ENCODE measurements at regions not wholly inside any gene's neighbourhood (a gene's known extent, or its start where the extent isn't known, plus 50 kb on each side); places are given as distances from the start of the nearest gene placed in this dataset.
"Not testable (repeated sequence)": the region's sequence is repeated elsewhere in the genome, so short reads cannot be mapped to it uniquely, and the experiment has no call there.

DNA sequence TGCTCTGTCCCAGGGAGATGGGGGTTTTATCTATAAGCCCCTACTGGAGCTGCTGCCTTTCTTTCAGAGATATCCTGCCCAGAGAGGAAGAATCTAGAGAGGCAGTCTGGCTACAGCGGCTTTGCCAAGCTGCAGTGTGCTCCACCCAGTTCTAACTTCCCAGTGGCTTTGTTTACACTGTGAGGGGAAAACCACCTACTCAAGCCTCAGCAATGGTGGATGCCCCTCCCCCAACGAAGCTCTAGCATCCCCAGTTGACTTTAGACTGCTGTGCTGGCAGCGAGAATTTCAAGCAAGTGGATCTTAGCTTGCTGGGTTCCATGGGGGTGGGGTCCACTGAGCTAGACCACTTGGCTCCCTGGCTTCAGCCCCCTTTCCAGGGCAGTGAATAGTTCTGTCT is 444.6 kb downstream of the SOX2 start:
- intact Hi-C loops (cut with DNase I): not testable (repeated sequence)

DNA sequence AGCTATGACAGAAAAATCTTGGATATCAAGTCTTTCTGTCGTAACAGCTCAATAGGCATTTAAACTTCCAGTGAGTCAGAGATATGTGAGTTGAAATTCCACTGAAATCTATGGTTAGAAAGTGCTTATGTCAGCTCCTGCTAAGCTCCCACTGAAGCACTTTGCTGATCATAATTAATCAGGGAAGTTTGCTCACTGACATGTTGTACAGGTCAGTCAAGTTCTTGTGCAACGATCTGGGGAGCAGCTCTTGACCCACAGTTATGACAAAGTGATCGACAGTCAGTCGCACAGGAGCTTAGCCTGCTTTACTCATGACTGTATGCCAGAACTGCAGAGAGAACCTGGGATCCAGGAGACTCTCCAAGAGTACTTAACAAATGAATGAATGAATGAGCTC is 453.5 kb downstream of the SOX2 start:
- DNase-seq (ENCODE audit: missing footprints) (no peak), ATAC-seq (no peak)
- intact Hi-C loops (cut with DNase I): no loop called here

More for the DNA sequence above, 444.6 kb downstream of the SOX2 start:
- ATAC-seq; DNase-seq (ENCODE audit: missing footprints): not testable (repeated sequence)

- intact Hi-C loops (cut with DNase I): no loop called here
- ATAC-seq (no peak), DNase-seq (ENCODE audit: missing footprints) (no peak)
Measured at GRCh38 chr3:182172534-182172933, 460.8 kb downstream of the SOX2 start.

DNA sequence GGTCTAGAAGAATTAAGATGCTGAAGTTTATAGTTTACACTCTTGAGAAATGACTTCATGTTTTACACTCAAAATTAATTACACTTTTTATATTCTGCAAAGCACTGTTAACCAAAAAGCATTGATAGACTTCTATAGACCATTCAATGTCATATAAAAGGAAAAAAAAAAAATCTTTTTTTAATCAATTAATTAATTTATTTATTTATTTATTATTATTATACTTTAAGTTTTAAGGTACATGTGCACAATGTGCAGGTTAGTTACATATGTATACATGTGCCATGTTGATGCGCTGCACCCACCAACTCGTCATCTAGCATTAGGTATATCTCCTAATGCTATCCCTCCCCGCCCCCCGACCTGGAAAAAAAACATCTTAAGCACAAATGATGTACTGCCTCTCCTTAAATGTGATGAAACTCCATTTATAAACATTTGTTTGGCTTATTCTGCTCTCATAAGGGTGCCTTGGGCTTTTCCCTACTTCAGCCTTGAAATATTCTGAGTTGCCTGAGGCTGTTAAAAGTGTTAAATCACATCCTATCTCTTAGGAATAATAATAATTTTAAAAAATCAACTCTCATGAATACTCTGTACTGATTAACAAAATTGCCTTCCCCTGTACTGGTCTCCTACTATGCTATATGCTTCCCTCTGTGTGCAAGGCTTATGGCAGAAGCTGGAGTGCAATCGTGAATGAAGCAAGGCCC is 466.9 kb downstream of the SOX2 start:
- no peak for DNase-seq (ENCODE audit: missing footprints)
- ATAC-seq: no peak

GRCh38 chr3:182179631-182180030 is 467.9 kb downstream of the SOX2 start:
- no peak for ATAC-seq
- intact Hi-C loops (cut with DNase I): no loop called here

More for the DNA sequence above, 466.9 kb downstream of the SOX2 start:
- intact Hi-C loops (cut with DNase I): no loop called here

DNA sequence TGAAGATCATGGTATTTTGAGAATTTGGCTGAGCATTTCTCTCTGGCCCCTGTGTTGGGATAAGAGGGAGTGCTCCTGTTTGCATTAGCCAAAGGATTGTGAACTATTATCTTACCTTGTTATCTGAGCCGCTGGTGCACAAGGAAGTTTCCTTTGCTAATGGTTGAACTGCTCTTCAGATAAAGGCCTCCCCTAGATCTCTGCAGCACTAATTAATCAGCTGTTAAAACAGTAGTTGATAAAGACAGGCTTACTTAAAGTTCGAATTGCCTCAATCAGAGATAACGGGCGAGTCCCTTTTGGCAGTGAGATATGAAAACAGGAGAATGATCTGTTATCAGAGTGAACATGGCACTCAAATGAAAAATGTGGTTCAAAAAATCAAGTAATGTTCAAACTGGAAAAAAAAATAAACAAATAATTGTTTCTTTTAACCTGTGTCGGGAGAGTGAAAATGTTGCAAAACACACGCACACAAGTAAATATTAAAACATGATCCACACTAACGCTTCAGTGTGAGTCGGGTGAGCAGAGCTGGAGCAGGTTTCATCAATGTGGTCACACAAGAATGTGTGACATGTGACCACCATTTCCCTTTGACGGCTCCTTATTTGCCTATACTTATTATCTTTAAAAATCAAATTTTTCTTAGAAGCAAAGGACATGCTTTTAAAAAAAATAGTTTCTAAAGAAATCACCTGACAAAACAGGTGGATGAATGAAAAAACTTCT is 469.1 kb downstream of the SOX2 start:
- DNase-seq (ENCODE audit: missing footprints) (no peak), ATAC-seq (no peak)
- intact Hi-C loops (cut with DNase I): no loop called here

More at GRCh38 chr3:182179631-182180030, 467.9 kb downstream of the SOX2 start:
- no peak for DNase-seq (ENCODE audit: missing footprints)

GRCh38 chr3:182182531-182182968 is 470.8 kb downstream of the SOX2 start:
- ATAC-seq (no peak), DNase-seq (ENCODE audit: missing footprints) (no peak)
- intact Hi-C loops (cut with DNase I): no loop called here

DNA sequence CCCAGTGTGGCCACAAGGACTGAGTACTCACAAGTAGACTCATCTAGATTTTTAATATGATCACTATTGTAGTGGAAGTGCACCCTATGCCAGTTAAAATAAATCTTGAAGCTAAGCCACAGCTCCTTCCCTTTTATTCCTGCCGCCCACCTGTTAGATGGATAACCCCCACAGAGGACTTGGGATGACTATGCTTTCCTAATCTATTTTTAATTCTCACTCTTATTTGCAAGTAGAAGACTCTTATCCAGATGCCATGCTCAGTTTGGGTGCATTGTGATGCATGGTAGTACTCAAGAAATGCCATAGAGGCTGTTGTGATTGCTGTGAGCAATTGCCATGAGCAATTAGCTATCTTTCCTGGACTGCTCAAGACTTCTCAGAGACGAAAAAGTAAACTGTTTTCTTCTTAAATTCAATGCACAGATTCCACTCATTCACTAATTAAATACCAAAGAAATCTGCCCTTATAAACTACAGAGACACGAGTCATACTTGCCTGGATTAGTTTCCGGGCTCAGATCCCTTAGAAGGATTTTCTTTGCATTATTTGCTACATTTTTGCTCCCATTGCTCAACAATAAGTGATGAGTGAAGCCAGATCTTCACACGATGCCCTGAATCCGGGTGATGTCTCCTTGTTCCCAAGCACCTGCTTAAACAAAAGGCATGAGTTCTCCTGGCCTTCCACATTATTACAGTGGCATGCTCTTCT is 472.1 kb downstream of the SOX2 start:
- ATAC-seq (no peak), DNase-seq (ENCODE audit: missing footprints) (no peak)
- intact Hi-C loops (cut with DNase I): no loop called here

DNA sequence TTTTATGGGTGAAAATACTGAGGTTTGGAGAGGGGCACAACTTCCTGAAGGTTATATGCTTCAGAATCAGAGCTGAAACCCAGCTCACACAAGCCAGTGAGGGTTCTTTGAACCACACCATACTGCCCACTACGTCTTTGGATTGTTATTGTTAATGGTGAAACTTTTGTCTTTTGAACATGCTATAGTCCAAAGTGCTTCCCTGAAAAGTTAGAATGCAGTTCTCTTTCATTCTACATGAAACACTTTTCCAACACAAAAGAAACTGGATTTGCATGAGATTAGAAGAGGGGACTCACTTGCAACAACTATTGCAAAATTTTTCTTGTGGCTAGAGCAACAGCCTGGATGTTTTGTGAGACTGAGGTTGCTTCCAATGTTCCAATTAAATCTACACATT is 473.6 kb downstream of the SOX2 start:
- intact Hi-C loops (cut with DNase I): no loop called here
- ATAC-seq (no peak), DNase-seq (ENCODE audit: missing footprints) (no peak)

GRCh38 chr3:182190056-182190455 is 478.3 kb downstream of the SOX2 start:
- no peak for ATAC-seq
- intact Hi-C loops (cut with DNase I): no loop called here
- no peak for DNase-seq (ENCODE audit: missing footprints)

DNA sequence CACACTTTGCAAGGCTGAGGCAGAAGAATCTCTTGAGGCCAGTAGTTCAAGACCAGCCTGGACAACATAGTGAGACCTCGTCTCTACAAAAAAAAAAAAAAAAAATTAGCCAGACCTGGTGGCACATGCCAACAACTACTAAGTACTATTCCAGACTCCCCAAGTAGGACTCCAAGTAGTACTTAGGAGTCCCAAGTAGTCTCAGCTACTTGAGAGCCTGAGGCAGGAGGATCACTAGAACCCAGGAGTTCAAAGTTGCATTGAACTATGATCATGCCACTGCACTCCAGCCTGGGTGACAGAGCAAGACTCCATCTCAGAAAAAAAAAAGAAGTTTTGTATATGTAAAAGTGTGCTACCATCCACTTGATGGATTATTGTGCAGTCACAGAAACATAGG is 486.6 kb downstream of the SOX2 start:
- DNase-seq (ENCODE audit: missing footprints) (no peak), ATAC-seq (no peak)

DNA sequence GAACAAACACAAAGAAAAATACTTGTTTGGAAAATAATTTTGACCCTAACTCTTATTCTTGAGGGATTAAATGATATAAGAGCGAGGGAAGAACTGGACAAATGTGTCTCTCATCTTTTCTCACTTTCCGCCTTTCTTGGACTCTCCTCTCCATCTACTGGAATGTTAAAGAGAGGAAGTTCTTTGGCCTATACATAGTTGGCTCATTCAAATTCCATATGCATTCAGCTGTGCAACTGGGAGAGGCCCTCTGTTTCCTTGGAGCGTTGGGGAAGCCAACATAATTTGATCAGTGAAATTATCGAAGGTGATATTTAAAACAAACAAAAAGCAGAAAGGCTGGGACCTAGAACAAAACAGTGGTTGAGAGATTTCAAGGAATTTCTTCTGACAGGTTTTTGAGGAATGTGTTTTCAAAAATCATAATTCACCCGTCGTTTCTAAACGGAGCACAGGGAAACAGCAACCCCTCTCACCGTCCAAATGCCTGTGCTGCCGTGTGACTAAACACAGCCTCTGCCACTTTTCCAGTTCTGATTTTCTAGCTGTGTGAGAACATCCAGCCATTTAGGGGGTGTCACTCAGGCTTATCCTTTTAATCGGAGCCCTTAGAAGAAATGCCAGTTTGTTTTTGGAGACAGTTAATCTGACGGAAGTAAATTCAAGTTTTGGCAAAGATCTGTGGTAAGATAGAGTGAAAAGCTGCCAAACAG is 489.9 kb downstream of the SOX2 start:
- intact Hi-C loops (cut with DNase I): no loop called here
- DNase-seq (ENCODE audit: missing footprints) (no peak), ATAC-seq (no peak)

More for the DNA sequence above, 486.6 kb downstream of the SOX2 start:
- intact Hi-C loops (cut with DNase I): no loop called here

DNA sequence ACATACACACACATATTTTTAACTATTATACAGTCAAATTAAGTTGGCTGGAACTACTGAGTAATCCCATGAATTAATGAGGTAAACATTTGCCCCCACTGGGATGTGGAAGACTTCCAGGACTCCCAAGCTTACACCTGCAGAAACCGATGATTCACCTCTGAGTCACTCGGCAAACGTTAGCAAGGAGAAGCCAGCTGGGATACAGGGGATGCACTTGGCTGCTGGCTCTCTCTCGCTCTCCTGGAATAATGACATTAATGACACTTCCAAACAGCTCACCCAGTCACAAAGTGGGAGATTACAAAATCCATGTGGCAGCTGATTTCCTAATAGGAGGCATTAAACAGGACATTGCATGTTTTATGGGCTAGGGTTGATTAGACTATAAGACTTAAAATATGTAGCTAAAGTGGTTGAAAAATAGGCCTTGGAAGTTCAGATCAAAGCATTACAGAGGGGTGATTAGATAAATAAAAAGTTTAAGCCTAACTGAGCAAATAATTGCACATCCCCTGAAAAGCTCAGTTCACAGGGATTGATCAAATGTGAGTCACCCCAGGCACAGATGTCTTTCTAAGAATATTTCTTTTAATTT is 500.9 kb downstream of the SOX2 start:
- DNase-seq (ENCODE audit: missing footprints): no peak
- intact Hi-C loops (cut with DNase I): no loop called here
- ATAC-seq: peak; percentile 52

DNA sequence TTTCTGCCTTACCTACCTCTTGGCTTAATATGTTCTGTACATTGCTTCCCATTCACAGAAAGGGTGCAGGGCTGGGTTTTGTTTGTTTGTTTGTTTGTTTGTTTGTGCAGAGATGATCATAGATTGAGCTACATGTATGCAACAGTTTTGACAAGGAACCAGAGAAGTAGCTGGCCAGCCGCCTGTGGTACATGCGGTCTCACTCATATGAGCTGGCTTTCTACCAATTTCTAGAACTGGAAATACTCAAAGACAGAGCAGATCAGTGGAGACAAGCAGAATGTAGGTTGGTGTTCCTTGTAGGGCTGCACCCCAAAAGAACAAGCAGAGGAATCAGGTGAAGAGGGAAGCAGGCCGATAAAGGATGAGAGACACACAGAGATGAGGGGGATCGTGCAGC is 502.7 kb downstream of the SOX2 start:
- intact Hi-C loops (cut with DNase I): no loop called here
- DNase-seq (ENCODE audit: missing footprints) (peak; percentile 75), ATAC-seq (peak; percentile 15)

GRCh38 chr3:182215881-182216280 is 504.2 kb downstream of the SOX2 start:
- DNase-seq (ENCODE audit: missing footprints) (no peak), ATAC-seq (no peak)
- intact Hi-C loops (cut with DNase I): no loop called here

DNA sequence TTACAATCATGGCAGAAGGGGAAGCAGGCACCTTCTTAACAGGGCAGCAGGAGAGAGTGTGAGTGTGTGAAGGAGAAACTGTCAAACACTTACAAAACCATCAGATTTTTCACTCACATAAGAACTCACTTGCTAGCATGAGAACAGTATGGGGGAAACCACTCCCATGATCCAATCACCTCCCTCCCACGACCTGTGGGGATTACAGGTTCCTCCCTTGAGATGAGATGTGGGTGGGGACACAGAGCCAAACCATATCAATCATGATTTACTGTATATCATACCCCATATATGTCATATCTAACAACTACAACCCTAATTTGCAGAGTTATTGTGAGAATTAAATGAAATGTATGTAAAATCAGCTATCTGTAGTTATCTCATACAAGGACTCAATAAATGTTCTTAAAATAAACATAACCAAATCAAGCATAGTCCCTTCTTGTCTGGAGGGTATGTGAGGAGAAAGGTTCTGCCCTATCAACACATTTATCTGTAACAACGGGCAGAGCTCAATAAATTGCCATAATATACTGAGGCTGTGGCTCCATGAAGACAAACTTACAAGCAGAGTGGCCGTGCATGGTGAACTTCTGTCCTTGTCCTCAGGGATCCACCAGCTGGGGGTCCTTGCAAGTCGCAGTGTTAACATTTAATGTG is 504.7 kb downstream of the SOX2 start:
- no peak for ATAC-seq

DNA sequence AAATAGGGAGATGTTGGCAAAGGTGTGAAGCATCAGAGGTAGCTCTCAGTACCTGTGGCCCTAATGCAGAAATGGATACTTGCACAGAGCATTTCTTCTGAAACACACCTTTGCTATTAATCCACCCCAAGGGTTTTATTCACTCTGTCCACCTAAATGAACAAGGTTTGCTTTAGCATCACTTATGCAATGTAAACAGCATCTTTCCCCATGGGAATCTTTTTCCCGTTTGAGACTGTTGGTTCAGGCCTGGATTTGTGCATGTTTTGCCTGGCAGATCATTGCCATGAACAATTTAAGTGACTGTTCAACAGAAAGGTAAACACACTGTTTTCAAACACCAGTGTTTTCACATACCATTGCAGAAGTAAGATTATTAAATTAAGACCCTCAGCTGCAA is 508.3 kb downstream of the SOX2 start:
- DNase-seq (ENCODE audit: missing footprints): no peak
- no peak for ATAC-seq
- intact Hi-C loops (cut with DNase I): no loop called here

More for the DNA sequence above, 504.7 kb downstream of the SOX2 start:
- no peak for DNase-seq (ENCODE audit: missing footprints)
- intact Hi-C loops (cut with DNase I): no loop called here

GRCh38 chr3:182220471-182220870 is 508.7 kb downstream of the SOX2 start:
- ATAC-seq: no peak
- no peak for DNase-seq (ENCODE audit: missing footprints)
- intact Hi-C loops (cut with DNase I): no loop called here

Measured in Right ventricle myocardium inferior (tissue), 1 donor.